ENCODE measurements at regions not wholly inside any gene's neighbourhood (a gene's known extent, or its start where the extent isn't known, plus 50 kb on each side); places are given as distances from the start of the nearest gene placed in this dataset.
"Not testable (repeated sequence)": the region's sequence is repeated elsewhere in the genome, so short reads cannot be mapped to it uniquely, and the experiment has no call there.

GRCh38 chr10:9443758-9444157, 1389.3 kb downstream of the GATA3 start:
- DNase-seq (ENCODE audit: low read depth in 2 of 2, low spot score in 1 of 2) = no peak

DNA sequence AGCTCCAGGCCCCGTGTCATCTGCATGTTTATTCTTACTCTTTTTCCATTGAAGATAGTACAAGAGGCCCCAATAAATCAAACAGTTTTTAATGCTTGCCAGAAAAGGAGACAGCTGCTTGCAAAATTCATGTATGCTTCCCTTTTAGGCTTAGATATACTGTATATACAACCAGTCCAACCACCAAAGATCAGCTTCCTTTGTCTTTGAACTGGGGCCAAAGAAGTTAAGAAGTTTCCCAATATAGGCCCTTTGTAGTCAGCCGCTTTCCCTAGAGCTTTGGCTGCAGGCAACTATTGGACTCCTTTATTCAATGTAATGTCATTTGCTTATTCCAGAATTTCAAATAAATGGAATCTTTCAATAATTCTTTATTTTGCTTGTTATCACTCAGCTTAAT, 1395.0 kb downstream of the GATA3 start:
- no peak for DNase-seq (ENCODE audit: low read depth in 2 of 2, low spot score in 1 of 2)

DNA sequence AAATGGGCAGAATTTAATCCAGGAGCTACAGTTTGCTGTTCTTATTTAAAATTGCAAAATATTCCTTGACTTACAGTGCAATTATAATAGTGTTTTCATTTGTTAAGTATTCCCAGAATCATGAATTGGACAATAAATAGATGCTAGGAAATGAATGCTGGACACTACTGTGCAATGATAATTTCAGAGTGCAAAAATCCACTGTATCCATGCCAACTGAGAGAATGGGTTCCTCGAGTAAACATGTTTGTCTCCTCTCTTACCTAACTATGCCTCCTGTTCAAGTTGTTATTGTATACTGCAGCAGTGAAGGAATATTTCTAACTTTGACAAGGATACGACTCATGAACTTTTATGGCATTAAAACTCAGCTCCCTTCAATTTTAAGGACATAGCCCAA, 1396.3 kb downstream of the GATA3 start:
- no peak for DNase-seq (ENCODE audit: low read depth in 2 of 2, low spot score in 1 of 2)

GRCh38 chr10:9451211-9451773, 1396.8 kb downstream of the GATA3 start:
- DNase-seq (ENCODE audit: low read depth in 2 of 2, low spot score in 1 of 2) = no peak

DNA sequence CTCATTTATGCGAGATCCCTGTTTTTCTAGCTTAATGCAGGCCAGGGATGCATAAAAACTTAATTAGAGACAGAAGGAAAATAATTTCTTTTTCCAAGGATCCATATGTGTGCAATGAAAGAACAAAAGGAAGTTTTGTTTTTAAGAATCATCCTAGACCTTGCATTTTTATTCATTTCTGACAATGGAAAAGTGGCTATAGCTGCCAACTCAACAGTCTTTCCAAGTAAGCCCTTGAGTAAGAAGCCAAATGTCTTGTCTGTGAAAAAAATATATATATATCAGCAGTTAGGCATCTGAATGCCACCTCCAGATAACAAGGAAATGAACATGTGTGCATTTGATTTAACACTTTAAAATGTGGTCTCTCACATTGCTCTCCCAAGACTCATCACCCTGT, 1397.6 kb downstream of the GATA3 start:
- no peak for DNase-seq (ENCODE audit: low read depth in 2 of 2, low spot score in 1 of 2)

- DNase-seq (ENCODE audit: low read depth in 2 of 2, low spot score in 1 of 2) = not testable (repeated sequence)
These were observed 1399.4 kb downstream of the GATA3 start for GRCh38 chr10:9453871-9454270.

GRCh38 chr10:9469663-9470205, 1415.2 kb downstream of the GATA3 start:
- no peak for DNase-seq (ENCODE audit: low read depth in 2 of 2, low spot score in 1 of 2)

GRCh38 chr10:9470581-9470980, 1416.1 kb downstream of the GATA3 start:
- DNase-seq (ENCODE audit: low read depth in 2 of 2, low spot score in 1 of 2) = no peak

DNA sequence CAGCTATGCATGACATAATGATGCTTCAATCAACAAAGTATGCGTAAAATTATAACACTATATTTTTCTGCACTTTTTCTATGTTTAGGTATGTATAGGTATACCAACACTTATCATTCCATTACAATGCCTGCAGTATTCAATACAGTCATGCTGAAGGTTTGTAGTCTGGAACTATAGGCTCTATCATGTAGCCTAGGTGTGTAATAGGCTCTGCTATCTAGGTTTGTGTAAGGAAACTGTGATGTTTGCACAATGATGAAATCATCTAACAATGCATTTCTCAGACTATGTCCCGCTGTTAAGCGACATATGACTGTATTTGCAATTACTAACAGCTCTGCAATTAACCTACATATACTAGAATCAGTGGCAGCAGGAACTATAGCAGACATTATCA, 1447.5 kb downstream of the GATA3 start:
- DNase-seq (ENCODE audit: low read depth in 2 of 2, low spot score in 1 of 2) = no peak

DNA sequence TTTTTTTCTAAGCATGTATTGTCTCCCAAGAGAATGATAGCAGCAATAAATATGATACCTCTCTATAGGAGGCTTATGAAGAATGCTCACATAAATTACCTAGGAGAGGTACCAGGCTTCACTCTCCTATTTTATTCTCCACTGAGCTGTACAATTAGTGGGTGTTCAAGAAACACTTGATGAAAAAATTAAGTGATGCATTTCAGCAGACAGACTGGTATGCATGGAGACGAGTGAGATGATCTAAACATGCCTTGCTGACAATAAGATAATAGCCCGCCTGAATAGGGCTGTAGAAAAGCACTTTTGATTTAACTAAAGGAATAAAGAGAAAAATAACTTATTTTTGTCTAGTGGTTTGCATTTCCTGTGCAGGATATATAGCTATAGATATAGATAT, 1449.7 kb downstream of the GATA3 start:
- no peak for DNase-seq (ENCODE audit: low read depth in 2 of 2, low spot score in 1 of 2)

GRCh38 chr10:9505546-9505945, 1451.1 kb downstream of the GATA3 start:
- DNase-seq (ENCODE audit: low read depth in 2 of 2, low spot score in 1 of 2) = no peak

DNA sequence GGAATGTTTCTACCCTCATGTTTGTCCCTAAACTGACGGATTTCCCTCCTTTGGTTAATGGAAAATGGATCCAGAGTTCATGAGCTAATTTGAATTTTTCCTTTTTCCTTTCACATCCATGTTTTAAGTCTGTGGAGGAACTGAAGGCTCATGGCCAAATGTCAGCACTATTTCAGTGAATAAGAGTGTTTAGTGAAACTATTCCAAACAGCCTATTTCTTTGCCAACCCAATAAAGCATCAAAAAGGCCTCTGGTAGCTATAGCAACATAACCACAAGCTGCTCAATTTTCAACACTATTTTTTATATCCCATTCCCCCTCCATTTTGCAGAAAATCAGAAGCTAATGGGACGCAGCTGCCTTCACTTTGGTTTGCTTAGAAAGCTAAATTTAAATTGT, 1454.1 kb downstream of the GATA3 start:
- no peak for DNase-seq (ENCODE audit: low read depth in 2 of 2, low spot score in 1 of 2)

DNA sequence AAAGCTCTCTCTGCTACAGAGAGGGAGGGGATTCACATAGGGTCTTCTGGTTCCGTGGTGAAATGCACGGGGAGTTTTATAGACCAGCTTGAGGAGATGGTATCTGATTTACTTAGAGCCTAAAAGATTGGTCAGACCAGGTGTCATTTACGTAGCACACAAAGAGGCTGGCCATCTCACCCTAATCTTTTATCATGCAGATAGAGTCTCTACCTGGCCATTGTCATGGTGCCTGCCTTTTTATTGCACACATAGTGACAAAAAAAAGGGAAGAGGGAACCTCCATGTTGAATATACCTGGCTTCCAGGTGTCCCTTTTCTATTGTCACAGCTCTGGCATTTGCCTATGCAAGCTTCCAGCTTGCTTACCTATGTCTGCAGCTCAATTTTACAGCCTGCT, 1456.1 kb downstream of the GATA3 start:
- DNase-seq (ENCODE audit: low read depth in 2 of 2, low spot score in 1 of 2) = no peak

DNA sequence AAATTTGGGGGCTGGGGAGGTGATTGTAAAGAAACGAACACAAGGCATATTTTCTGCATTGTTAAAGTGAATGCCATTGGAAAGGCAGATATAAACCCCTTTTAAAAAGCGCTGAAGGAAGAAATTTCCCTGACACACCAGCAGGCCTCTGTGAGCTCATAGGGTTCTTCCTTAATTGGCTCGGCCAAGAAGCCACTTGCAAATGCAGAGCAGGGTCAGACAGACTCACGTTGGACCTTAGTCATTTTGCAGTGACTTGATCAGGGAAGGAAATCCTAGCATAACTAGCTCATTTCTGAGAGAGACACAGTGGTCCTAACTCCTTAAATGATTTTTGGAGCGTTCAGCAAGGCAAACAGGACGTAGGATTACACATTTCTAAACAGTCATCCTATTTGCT, 1461.4 kb downstream of the GATA3 start:
- DNase-seq (ENCODE audit: low read depth in 2 of 2, low spot score in 1 of 2) = no peak

- no peak for DNase-seq (ENCODE audit: low read depth in 2 of 2, low spot score in 1 of 2)
These were observed 1481.3 kb downstream of the GATA3 start for GRCh38 chr10:9535744-9536143.

GRCh38 chr10:9545073-9545472, 1472.6 kb upstream of the CELF2 start:
- no peak for DNase-seq (ENCODE audit: low read depth in 2 of 2, low spot score in 1 of 2)

- DNase-seq (ENCODE audit: low read depth in 2 of 2, low spot score in 1 of 2) = no peak
These were observed 1469.5 kb upstream of the CELF2 start for GRCh38 chr10:9547936-9548904.

DNA sequence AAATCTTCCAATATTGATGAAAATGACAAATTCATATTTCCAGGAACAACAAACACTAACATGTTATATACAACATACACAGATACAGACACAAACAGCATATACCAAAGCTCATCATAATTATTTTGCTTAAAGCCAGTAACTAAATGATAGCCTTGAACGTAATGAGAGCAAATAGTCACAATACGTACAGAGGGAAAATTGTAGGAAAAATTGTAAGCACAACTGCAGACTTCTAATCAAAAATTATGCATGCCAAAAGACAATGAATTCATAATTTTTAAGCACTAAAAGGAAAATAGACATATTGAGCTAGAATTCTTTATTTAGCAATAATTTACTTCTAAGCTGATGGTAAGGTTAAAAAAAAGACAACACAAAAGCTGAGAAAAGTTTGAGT, 1466.9 kb upstream of the CELF2 start:
- no peak for DNase-seq (ENCODE audit: low read depth in 2 of 2, low spot score in 1 of 2)

GRCh38 chr10:9554321-9554720, 1463.4 kb upstream of the CELF2 start:
- DNase-seq (ENCODE audit: low read depth in 2 of 2, low spot score in 1 of 2) = no peak

DNA sequence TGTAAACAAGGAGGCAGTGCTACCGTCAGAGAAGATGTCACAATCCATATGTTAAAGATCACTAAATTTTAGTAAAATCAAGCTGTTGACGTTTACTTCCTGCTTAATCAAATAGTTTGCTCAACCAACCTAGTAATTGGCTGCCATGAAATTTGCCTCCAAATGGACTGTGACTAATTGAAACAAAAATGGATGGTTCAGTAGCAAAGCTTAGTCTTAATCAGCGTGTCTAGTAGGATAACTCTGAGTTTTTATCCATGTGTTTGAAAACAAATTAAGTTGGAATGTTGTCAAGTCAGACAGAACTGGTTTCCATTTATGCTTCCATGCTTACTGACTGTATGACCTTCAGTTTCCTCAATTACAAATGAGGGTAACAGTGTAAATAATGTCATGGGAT, 1456.7 kb upstream of the CELF2 start:
- no peak for DNase-seq (ENCODE audit: low read depth in 2 of 2, low spot score in 1 of 2)

DNA sequence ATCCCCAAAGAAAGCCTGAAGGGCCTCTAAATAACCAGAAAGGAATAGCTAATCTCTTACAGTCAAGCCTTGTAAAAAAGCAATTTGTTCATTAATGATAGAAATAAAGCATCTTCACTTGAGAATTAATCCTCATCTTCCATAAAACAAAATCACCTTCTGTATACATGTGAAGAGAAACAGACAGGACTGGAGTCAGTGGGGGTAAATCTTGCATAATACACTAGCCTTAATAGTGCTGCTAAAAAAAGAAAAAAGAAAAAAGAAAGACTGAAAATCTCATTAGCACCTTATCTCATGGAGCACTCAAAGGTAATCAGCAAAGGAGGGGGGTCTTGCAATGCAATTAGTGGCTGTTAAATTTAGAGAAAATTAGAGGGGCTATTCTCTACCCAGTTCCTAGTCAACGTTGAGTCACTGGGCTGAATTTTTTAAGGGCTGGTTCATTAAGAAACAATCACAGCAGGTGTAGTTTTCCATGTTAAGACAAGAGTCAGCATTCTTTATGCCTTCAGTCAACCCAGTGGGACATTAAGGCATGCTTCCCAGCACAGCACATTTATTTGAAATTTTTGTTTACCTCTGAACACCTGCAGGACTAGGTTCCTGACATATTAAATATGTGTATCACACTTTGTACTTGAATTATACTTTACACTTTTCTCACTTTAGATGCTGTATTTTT, 1455.7 kb upstream of the CELF2 start:
- no peak for DNase-seq (ENCODE audit: low read depth in 2 of 2, low spot score in 1 of 2)

DNA sequence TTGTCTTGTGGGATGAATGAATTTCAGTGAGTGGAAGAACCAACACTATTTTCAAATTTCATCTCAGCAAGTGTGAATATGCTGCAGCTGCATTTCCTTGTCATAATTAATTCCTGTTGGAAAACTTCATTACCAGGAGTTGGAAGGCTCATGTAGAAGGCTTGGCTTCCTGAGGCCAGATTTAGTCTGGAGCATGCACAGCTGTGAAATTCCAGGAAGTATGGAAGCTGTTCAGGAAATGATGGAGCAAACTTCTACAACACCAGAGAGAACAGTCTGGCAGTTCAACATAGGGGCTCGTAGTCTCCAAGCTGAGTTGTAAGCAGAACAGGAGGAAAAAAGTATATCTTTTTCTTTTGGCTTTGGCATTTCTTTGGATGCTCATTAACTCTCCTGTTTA, 1439.9 kb upstream of the CELF2 start:
- no peak for DNase-seq (ENCODE audit: low read depth in 2 of 2, low spot score in 1 of 2)
